GM18502 (cell line): ENCODE measurements at regions not wholly inside any gene's neighbourhood (a gene's known extent, or its start where the extent isn't known, plus 50 kb on each side); places are given as distances from the start of the nearest gene placed in this dataset.
A peak's percentile ranks its signal among the peaks of the same experiment; 100 is the strongest.

Source experiments
- ATAC-seq: cut with Tn5 transposase; IDR thresholded peaks from one replicate; pipeline ENCODE4 v1.9.1; 2021; ENCODE audit warnings: mild to moderate bottlenecking; ENCODE audit not compliant: unreplicated experiment, poor library complexity

DNA sequence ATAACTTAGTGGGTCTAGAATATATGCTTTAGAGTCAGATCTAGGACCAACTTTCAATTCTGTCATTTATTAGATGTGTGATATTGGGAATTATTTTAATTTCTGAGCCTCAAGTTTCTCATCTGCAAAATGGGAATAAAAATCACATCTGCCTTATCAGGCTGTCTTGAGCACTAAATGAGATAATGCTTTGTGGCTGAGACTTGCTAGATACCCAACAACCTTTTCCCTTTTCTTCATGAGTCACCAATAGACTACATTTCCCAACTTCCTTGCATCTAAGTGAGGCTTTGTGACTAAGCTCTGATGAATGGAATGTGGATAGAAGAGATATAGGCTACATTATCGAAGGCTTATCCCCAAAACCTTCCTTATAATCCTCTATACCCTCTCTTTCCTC lies 220.7 kb upstream of the SESN3 start:
- ATAC-seq = no peak

DNA sequence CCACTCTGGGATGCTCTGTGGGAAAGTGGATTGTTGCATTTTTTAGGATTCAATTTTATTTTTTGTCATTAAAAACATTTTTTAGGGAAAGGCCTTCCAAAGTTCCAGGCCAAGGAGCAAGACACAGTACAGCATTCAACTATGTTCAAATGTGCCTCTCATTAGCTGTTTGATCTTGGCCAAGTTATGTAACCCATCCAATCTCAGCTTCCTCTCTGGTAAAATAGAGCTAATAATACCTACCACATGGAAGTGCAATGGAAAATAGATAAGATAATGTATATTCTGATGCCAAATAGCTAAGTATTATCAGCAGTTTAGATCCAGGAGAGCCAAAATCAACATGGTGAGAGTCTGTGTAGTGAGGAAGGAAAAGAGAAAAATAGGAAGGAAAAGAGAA lies 220.3 kb upstream of the SESN3 start:
- ATAC-seq = no peak

DNA sequence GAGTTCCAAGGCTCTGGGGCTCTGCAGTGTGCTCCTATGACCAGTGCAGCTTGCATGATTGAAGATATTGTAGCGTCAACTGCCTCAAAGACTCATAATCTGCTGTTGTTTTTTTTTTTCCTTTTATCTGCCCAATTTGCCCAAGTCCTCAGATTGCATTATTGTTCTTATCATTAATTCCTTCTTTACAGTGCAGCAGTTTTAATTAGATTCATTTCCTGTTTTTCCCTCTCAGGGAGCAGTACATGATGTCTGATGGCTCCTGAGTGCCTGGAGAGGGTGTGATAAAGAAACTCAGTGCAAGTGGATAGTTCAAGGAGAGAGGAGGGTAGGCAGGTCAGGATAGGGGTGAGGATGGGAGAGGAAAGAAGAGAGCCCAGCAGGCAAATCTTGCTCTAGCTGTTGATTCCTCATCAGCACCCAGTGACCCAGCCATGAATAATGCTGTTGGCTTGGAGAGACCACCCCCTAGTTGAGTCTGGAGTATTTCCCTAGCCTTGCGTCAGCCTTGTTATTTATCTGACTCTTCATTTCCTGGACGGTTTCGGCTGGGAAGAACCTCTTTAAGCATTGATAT lies 219.6 kb upstream of the SESN3 start:
- no peak for ATAC-seq

DNA sequence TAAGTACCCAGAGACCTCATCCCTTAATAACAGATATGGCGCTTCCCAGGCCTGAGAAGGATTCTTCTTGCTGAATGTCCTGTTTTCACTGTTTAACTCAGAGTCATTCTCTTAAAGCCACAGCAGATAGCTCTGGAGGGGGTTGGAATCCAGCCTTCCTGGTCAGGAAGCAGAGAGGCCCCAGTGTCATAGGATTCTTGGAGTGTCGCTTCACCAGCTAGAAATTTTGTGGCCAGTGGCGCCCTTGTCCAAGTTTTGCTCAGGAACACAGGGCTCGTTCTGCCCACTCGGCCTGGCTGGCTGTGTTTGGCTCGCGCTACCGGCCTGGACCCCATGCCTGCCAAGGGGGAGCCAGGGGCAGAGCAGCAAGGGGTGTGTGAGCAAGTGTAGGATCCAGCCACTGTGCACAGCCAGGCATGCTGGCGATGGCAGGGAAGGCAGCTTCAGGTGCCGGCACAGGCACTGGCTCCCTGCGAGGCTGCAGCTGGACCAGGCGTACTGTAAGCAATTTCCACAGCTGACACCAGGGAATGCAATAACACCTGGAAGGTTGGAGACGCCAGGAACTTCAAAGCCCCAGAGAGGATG lies 214.8 kb upstream of the SESN3 start:
- no peak for ATAC-seq

DNA sequence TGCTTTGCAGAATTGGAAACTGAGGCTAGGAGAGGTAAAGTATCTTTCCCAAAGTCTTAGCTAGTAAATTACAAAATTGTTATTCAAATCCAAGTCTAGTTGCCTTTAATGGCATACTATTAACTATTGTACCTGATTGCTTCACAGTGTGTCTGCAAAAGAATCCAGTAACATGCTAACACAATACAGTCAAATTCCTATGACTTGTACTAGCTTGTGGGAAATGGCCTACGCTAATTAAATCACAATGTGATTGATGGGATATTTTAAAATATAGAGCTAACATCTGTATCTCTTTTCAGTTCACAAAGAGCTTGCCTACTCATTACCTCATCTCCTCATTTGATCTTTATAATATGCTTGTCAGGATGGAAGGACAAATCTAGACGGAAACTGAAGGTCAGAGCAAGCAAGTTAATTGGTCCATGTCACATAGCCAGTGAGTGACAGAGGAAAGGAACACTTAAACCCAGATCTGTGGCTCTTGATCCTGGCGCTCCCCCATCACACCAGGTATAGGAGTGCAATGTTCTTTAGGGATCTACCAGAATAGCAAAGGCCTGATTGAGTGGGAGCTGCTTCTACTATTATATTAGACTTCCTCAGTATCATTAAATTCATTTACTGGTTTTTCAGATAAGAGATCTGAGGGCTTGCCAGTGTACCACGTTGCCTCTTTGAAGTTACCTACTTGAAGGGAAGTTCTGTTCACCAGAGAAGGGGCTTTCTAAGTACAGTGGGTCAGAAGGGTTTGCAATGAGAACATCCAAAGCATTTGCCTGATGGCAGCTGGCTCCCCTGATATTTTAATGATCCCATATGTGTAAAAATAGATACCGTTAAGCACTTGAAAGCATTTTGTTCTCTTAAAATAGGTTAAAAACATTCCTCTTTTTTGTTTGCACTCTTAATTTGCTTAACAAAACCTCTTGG lies 213.6 kb upstream of the SESN3 start:
- no peak for ATAC-seq

DNA sequence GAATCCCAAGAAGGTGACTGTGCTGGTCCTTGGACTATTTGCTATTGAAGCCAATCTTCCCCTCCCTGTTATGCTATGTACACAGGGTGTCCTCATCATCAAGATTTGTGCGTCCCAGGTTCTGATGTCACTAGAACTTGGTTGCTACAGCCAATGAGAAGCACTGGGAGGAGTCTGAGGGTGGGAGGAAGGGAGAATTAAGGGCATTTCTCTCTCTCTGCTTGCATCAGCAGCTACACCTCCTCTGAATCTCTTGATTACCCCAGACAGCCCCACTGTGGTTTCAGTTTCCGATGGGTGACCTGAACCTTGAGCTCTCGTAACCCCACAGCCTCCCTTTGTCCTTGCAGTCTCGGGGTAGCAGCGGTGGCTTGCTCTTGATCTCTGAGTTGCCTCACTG lies 212.4 kb upstream of the SESN3 start:
- ATAC-seq = peak; percentile 67

DNA sequence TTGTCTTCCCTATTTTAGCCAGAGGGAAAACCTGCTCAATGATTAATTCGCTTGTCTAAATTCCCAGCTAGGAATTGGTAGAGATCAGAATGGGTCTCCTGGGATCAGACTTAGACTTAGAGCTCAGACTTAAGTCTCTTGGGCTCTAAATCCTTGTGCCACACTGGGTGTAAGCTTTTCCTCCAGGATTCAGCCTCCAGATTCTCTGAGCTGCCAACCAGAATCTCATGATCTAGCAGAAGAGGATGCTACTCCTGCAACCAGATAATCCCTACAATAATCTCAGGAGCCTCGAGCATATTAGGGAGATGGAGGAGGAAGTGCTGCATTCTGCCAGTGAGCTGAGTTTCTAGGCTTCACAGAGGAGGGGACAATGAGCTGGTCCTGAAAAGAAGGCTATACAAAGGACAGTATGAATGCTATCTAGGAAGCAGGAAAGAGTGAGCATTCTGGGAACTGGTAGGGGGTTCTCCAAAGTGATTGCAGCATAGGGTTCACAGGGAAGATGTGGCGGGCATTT lies 211.6 kb upstream of the SESN3 start:
- no peak for ATAC-seq

DNA sequence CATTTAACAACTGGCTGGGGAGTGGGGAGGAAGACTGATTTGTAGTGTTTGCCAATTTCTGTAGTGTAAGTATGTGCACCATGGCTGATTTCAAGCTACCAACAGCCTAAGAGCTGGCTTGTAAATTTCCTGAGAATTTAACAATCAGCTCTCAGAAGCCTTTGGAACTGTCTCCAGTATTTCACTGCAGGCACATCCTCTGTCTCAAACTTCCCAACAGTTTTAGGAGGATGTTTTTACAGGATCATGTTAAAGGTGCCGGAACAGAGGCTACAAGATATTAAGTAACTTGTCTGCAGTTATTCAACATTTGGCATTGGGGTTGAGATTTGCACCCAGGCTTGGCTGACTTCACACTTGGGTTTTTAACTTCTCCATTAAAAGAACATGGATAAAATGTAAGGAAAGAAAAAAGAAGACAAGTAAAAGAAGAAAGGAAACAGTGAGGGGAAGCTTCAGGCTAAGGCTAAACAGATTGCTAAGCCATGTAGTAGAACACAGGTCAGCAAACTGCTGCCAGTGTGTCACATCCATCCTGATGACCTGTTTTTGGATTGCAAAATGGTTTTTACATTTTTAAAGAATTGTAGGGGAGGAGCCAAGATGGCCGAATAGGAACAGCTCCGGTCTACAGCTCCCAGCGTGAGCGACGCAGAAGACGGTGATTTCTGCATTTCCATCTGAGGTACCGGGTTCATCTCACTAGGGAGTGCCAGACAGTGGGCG lies 204.8 kb upstream of the SESN3 start:
- ATAC-seq = no peak

DNA sequence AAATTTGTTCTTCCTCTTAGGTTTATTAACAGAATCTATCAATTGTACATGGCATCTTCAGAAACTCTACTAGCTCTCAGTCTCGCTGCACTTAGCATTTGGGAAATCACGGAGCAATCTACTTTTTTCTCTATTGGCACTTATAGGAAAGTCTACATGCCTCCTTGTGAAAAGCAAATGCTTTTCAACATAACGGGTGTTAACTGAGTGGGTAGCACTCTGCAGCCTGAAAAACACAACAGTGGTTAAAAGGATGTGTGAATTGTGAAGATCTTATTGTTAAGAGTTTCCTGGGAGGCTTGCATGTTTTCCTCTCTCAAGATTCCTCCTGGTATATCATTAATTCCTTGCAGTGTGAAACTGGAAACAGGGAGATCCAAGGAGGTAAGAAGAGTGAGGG lies 204.2 kb upstream of the SESN3 start:
- ATAC-seq = no peak

DNA sequence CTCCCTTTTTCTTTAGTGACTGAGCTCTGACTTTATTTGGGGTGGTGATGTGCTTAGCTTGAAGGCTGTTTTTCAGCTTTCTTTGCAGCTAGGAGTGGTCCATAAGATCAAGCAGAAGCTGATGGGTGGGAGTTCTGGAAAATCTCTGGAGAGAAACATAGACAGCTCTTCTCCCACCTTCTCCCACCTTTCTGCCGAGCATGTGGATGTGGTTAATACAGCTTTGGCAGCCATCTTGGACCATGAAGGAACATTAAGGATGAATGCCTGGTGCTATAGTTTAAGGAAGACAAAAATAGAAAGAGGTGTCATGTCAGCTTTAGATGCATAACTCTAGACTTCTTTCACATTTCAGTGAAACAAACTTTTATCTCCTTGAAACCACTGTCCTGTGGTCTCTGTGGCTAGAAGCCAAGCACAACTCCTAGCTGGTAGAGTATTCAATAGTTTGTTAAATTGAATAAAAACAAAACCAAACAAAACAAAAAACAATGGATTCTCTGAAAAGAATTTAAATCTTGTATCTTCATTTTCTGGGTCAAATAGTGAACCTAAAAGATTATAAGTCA lies 203.6 kb upstream of the SESN3 start:
- ATAC-seq = no peak

DNA sequence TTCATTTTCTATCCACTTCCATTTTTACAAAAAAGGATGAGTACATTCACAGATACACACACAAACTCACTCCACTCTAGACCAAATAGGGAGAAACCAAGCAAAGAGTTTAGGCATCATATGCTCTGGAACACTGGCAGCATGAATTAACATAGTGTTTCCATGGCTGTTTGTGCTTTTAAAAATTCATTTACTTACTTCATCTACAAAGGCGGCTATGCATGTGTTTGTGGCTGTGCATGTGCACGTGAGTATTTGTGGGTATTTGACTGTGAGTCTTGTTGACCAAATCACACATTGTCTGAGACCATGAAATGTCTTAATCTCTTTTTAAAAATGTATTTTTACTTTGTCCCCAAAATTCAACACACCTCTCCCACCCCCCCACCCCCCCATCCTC lies 203.0 kb upstream of the SESN3 start:
- ATAC-seq = no peak

DNA sequence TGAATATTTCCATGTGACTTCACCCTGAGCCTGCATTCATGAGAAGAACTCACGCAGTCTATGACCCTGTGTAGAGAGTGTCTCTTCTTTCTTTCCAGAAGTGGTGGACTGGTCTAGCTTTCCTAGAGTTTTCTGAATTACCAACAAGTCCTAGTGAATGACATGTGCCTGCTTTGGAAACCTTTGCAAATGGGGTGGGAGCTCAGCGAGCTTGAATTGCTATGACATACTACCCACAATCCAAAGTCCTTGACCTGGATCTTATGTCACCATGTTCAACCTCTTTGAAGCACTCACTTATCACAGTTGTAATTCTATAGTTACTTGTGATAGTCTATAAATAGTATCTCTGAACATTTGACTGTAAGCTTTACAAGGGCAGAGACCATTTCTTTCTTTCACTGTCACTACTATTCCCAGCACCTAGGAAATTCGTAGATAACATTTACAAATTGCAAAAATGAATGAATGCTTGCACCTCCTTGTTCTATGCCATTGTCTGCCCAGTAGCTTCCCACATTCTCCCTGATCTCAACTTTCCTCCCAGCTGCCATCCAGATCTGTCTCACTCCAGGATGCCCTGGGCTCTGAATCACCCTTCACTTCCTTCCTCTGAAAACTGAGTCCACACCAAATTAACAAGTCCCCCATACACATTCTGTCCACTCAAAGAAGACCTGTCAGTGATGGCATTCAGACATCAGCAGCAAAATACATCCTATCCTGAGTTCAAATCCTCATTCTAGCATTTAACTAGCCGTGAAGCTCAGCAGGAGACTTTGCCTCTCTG lies 201.9 kb upstream of the SESN3 start:
- no peak for ATAC-seq

DNA sequence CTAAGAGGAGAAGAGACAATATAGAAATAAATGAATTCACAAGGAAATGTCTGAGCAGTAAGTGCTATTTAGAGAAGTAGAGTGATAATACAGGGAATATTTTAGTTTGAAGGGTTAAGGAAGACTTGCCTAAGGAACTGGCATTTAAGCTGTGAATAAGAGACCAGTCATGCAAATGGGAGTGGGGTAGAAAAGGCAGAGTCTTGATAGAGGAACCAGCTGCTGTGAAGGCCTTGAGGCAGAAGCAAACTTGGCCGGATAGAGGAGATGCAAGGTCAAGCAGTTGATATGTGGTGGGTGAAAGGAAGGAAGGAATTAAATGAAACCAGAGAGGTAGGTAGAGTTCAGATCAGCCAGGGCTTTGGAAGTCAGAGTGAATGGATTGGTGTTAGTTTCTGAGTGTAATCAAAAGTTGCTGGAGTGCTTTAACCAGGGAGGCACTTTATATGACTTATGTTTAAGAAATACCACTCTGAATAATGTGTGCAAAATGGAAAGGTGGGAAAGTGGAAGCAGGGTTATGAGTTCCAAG lies 198.4 kb upstream of the SESN3 start:
- ATAC-seq = no peak

DNA sequence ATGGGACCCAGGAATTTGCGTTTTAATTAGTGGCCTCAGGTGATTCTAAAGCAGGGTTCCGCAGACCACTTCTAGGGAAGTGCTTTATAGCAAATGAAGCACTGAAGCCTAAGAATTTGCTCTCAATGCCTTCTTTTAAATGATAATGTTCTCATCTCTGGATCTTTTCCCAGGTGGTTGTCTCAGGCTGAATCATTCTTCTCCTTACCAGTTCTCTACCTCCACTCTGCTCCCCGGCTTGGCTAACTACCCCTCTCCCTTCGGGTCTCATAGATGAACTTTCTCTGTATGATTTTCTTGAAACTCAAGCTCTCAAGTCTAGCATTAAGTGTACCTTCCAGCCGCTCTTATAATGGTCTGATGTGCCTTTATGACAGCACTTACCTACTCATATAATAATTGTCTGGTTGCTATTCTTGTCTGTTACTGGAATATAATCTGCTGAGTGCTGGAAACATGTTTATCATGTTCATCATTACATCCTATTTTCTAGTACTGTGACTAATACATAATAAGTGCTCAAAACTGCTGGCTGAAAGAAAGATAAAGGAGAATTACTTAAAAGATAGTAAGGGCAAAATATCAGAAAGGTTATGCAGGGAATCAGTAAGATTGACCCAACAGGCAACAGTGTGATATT lies 195.9 kb upstream of the SESN3 start:
- no peak for ATAC-seq

DNA sequence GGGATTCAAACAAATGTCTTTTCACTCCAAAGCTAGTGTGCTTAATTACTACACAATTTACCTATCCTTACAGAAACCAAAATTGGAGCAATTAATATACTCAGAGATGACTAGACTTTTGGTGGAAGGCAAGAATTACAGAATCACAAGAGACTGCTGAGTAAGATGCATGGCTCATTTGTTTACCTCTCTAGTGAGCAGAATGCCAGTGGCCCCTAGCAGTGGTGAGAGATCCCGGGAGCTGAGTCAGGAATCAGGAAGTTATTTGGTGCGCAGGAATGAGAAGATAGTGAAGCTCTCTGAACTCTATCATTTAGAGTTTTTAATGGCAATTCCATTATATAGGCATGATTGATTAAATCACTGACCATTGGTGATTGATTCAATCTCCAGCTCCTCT lies 188.9 kb upstream of the SESN3 start:
- no peak for ATAC-seq

DNA sequence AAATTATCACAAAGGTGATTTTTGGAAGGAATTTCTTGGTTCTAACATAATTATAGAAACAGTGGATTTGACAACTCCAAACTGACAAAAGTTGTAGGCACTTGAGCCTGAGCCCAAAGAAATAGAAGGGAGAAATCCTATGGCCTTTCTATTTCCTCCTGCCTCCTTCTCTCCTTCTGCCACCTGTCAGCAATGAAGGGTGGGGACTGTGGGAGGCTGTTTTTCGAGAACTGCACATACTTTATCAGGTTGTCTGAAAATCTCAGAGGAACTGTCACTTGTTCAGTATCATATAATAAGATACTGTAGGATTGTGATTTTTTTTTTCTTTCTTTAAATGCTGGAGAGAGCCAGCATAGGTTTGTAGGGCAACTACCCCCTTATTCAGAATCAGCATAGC lies 187.9 kb upstream of the SESN3 start:
- no peak for ATAC-seq

DNA sequence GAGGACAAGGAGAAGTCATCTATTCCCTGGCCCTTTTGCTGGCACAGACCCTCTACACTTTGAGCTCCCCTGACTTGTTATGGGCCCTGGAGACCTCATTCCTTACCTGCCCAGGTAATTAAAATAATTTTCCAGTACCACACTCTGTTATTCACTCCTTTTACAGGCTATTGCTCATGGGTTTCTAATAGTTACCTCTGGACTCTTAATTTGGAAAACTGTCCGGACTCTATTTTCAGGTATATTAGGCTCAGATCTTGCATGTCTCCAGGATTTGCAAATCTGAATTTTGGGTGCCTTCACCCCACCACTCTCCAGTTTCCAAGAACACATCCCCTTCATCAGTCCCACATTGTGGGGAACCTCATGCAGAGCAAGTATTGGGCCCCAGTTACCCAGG lies 186.8 kb upstream of the SESN3 start:
- ATAC-seq = no peak

DNA sequence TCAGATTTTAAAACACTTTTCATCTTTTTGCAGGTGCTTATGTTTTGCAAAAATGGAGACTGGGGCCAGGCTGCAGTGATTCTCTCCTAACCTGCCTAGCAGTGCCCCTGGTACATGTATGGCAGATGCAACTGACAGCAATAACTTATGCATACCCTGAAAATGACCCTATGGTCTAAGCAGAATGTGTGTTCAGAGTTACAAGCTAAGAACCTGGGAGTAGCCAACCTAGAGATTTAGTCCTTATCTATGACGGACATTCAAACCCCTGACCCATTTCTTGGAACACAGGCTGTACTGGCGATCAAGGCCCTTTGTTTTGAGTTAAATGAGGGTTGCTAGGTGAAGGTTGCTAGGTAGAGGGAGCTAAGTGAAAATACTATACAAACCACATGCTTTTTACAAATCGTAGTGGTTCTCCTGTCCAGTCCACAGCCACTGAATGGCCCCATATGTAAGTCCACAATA lies 184.9 kb upstream of the SESN3 start:
- no peak for ATAC-seq

DNA sequence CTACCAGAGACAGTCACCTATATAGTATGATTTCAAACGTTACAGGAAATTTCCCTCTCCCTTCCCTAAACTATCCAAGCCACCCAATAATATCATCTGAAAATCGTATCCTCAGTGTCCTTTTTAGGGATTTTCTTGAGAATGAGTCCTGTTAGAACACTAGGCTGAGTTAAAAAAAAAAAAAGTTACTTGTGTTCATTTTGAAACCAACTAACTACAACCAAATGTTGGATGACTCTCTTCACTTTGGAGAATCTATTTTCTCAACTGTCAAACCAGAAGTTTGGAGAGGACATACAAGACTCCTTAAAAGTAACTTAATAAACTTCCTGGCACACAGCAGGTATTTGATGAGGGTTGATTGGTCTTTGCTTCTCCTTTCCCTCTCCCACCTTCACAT lies 183.2 kb upstream of the SESN3 start:
- no peak for ATAC-seq
